H1 (cell line): ENCODE measurements at regions not wholly inside any gene's neighbourhood (a gene's known extent, or its start where the extent isn't known, plus 50 kb on each side); places are given as distances from the start of the nearest gene placed in this dataset.
A peak's percentile ranks its signal among the peaks of the same experiment; 100 is the strongest.

Experiments used
- CTCF ChIA-PET: fragments of 300-600 bp; sonication (Branson Sonifier 250); formaldehyde crosslinking; loops from one replicate; lab custom pipeline; 2021; ENCODE audit not compliant: partially characterized antibody; lab: Charles Lee
- POLR2A ChIA-PET: fragments of 300-600 bp; sonication (Branson Sonifier 250); formaldehyde crosslinking; loops from one replicate; lab custom pipeline; 2021; ENCODE audit warnings: inconsistent platforms; ENCODE audit not compliant: partially characterized antibody; lab: Charles Lee
- DNase-seq, 2 experiments: peaks; one replicate each; pipeline versions ENCODE4 v3.0.0 to v3.0.0-alpha.2; 2010 to 2022; ENCODE audit warnings: low spot score in 2 of 2, low read depth in 1 of 2, mixed read lengths in 1 of 2
- FAIRE-seq: peaks from 2 replicates; lab custom pipeline; 2011; peaks lifted over from hg19 to GRCh38; lab: Jason Lieb, UNC
- H2AFZ ChIP-seq: 2 replicates; pipeline ENCODE4 v1.8.1; 2012; ENCODE audit warnings: low read length, inconsistent platforms
- H2AK5ac ChIP-seq: 2 replicates; pipeline ENCODE4 v1.6.1; 2013; ENCODE audit warnings: low read depth, low read length
- H2BK120ac ChIP-seq: replicated peaks from 2 replicates; pipeline ENCODE3; 2013; ENCODE audit warnings: low read depth, low read length, inconsistent platforms
- H2BK12ac ChIP-seq: 2 replicates; pipeline ENCODE4 v1.6.1; 2013; ENCODE audit warnings: low read depth, low read length
- H2BK15ac ChIP-seq: 2 replicates; pipeline ENCODE4 v1.6.1; 2013; ENCODE audit warnings: low read length
- H2BK20ac ChIP-seq: 2 replicates; pipeline ENCODE4 v1.6.1; 2013; ENCODE audit warnings: low read length
- H2BK5ac ChIP-seq: 2 replicates; pipeline ENCODE4 v1.6.1; 2013; ENCODE audit warnings: low read depth, low read length
- H3K14ac ChIP-seq: 2 replicates; pipeline ENCODE4 v1.6.1; 2013; ENCODE audit warnings: inconsistent platforms; ENCODE audit not compliant: insufficient read length
- H3K18ac ChIP-seq: 2 replicates; pipeline ENCODE4 v1.6.1; 2013; ENCODE audit warnings: low read length; ENCODE audit errors: extremely low read depth
- H3K23ac ChIP-seq: 2 replicates; pipeline ENCODE4 v1.6.1; 2013; ENCODE audit warnings: inconsistent platforms; ENCODE audit not compliant: insufficient read length
- H3K23me2 ChIP-seq: 2 replicates; pipeline ENCODE4 v1.6.1; 2013; ENCODE audit warnings: low read depth, low read length
- H3K27ac ChIP-seq: 2 replicates; pipeline ENCODE4 v1.6.1; 2011; ENCODE audit warnings: low read depth, low read length, inconsistent platforms
- H3K27me3 ChIP-seq, 4 experiments: replicated peaks in 1 of 4; 1 replicate in 1 of 4; 2 replicates in 3 of 4; pipeline versions ENCODE4 v1.6.1 to v1.8.1; 2011 to 2013; ENCODE audit warnings: low read length in 3 of 4, mild to moderate bottlenecking in 3 of 4, inconsistent platforms in 2 of 4, mixed read lengths in 2 of 4, moderate library complexity in 1 of 4; ENCODE audit not compliant: control insufficient read depth in 3 of 4, insufficient read depth in 3 of 4; ENCODE audit errors: extremely low read depth in 1 of 4
- H3K36me3 ChIP-seq, 4 experiments: 2 replicates each; pipeline versions ENCODE4 v1.6.1 to v1.8.1; 2011 to 2013; ENCODE audit warnings: mild to moderate bottlenecking in 4 of 4, low read length in 3 of 4, moderate library complexity in 2 of 4, control low read depth in 1 of 4, inconsistent platforms in 1 of 4; ENCODE audit not compliant: insufficient read depth in 4 of 4, control insufficient read depth in 2 of 4
- H3K4ac ChIP-seq: replicated peaks from 2 replicates; pipeline ENCODE3; 2013; ENCODE audit warnings: low read length, low read depth, mixed read lengths, inconsistent platforms; ENCODE audit not compliant: insufficient read length
- H3K4me1 ChIP-seq, 4 experiments: replicated peaks in 1 of 4; 1 replicate in 1 of 4; 2 replicates in 3 of 4; pipeline versions ENCODE4 v1.6.1 to v1.8.1; 2011 to 2013; ENCODE audit warnings: low read length in 3 of 4, inconsistent platforms in 2 of 4, mixed read lengths in 1 of 4; ENCODE audit not compliant: insufficient read depth in 4 of 4, control insufficient read depth in 3 of 4
- H3K4me2 ChIP-seq, 2 experiments: 2 replicates each; pipeline versions ENCODE4 v1.6.1 to v1.8.1; 2011 to 2013; ENCODE audit warnings: low read depth in 2 of 2, low read length in 2 of 2, control low read depth in 1 of 2, inconsistent platforms in 1 of 2, mild to moderate bottlenecking in 1 of 2; ENCODE audit not compliant: insufficient read depth in 1 of 2
- H3K4me3 ChIP-seq, 4 experiments: fragments of 200-600, 300-600 bp in 1 of 4; sonication (generic), shearing (Covaris generic), sonication (Bioruptor Twin) in 1 of 4; 2 replicates each; pipeline versions ENCODE4 v1.5.1 to v1.8.1; 2011 to 2016; ENCODE audit warnings: low read length in 4 of 4, low read depth in 3 of 4, control low read depth in 2 of 4, inconsistent platforms in 2 of 4, mild to moderate bottlenecking in 2 of 4, mixed read lengths in 1 of 4, moderate library complexity in 1 of 4; ENCODE audit not compliant: insufficient read depth in 2 of 4; ENCODE audit errors: extremely low read depth in 1 of 4
- H3K56ac ChIP-seq: replicated peaks from 2 replicates; pipeline ENCODE3; 2013; ENCODE audit warnings: low read depth, mild to moderate bottlenecking, mixed read lengths, low read length, inconsistent platforms; ENCODE audit not compliant: insufficient read length
- H3K79me1 ChIP-seq: 2 replicates; pipeline ENCODE4 v1.6.1; 2013; ENCODE audit warnings: low read depth, low read length, control low read depth
- H3K79me2 ChIP-seq, 2 experiments: 2 replicates each; pipeline versions ENCODE4 v1.6.1 to v1.8.1; 2012 to 2013; ENCODE audit warnings: low read length in 2 of 2, mild to moderate bottlenecking in 2 of 2, inconsistent platforms in 1 of 2; ENCODE audit not compliant: insufficient read depth in 2 of 2, control insufficient read depth in 1 of 2
- H3K9ac ChIP-seq, 4 experiments: replicated peaks in 1 of 4; 1 replicate in 1 of 4; 2 replicates in 3 of 4; pipeline versions ENCODE4 v1.6.1 to v1.8.1; 2011 to 2013; ENCODE audit warnings: low read depth in 3 of 4, low read length in 3 of 4, control low read depth in 2 of 4, mild to moderate bottlenecking in 2 of 4, moderate library complexity in 2 of 4, inconsistent platforms in 1 of 4; ENCODE audit errors: extremely low read depth in 1 of 4
- H3K9me3 ChIP-seq, 2 experiments: 2 replicates each; pipeline versions ENCODE4 v1.6.1 to v1.8.1; 2012 to 2013; ENCODE audit warnings: mild to moderate bottlenecking in 2 of 2, moderate library complexity in 2 of 2, control low read depth in 1 of 2, inconsistent platforms in 1 of 2, low read depth in 1 of 2, low read length in 1 of 2, mixed read lengths in 1 of 2; ENCODE audit not compliant: insufficient read depth in 2 of 2
- H4K20me1 ChIP-seq, 2 experiments: replicated peaks in 1 of 2; 2 replicates each; pipeline versions ENCODE3 to v1.8.1; 2011 to 2013; ENCODE audit warnings: inconsistent platforms in 2 of 2, low read length in 2 of 2, mild to moderate bottlenecking in 1 of 2; ENCODE audit not compliant: insufficient read depth in 2 of 2, control insufficient read depth in 1 of 2
- H4K5ac ChIP-seq: 2 replicates; pipeline ENCODE4 v1.6.1; 2013; ENCODE audit warnings: low read length, low read depth, mixed read lengths, inconsistent platforms; ENCODE audit not compliant: insufficient read length
- H4K8ac ChIP-seq: 2 replicates; pipeline ENCODE4 v1.8.0; 2013; ENCODE audit warnings: mild to moderate bottlenecking, moderate library complexity, low read length, inconsistent platforms; ENCODE audit not compliant: insufficient read depth; ENCODE audit errors: extremely low read depth
- H4K91ac ChIP-seq: replicated peaks from 2 replicates; pipeline ENCODE3; 2013; ENCODE audit warnings: low read length, mixed read lengths, inconsistent platforms; ENCODE audit not compliant: insufficient read length
- ASH2L ChIP-seq: fragments of 200-600, 300-600 bp; sonication (generic); IDR thresholded peaks from one replicate; pipeline ENCODE4 v1.7.1; 2017; ENCODE audit warnings: low read length
- CBX5 ChIP-seq: fragments of 300-800, 300-1000 bp; sonication (generic); IDR thresholded peaks from 2 replicates; pipeline ENCODE4 v1.7.1; 2016; ENCODE audit warnings: antibody characterized with exemption, low read length, low read depth
- FOSL1 ChIP-seq: IDR thresholded peaks from 2 replicates; pipeline ENCODE4 v1.6.1; 2011; ENCODE audit warnings: mild to moderate bottlenecking, low read depth, low read length, moderate library complexity; ENCODE audit not compliant: insufficient read depth
- GABPA ChIP-seq: IDR thresholded peaks from 2 replicates; pipeline ENCODE4 v1.6.1; 2011; ENCODE audit warnings: mild to moderate bottlenecking, low read length, moderate library complexity, borderline replicate concordance; ENCODE audit not compliant: insufficient read depth
- HDAC2 ChIP-seq, 2 experiments: fragments of 300-600 bp in 1 of 2; sonication (generic) in 1 of 2; IDR thresholded peaks; 2 replicates each; pipeline ENCODE4 v1.6.1; 2011 to 2012; ENCODE audit warnings: low read depth in 2 of 2, low read length in 2 of 2, mild to moderate bottlenecking in 2 of 2, moderate library complexity in 2 of 2, borderline replicate concordance in 1 of 2, inconsistent platforms in 1 of 2
- HDAC6 ChIP-seq: IDR thresholded peaks from one replicate; pipeline ENCODE4 v1.7.1; 2012; ENCODE audit warnings: low read depth, mild to moderate bottlenecking, inconsistent platforms, low read length, moderate library complexity
- RBBP5 ChIP-seq: IDR thresholded peaks from 2 replicates; pipeline ENCODE4 v1.7.1; 2012; ENCODE audit warnings: low read depth, mild to moderate bottlenecking, inconsistent platforms, low read length, moderate library complexity, borderline replicate concordance
- SRF ChIP-seq: IDR thresholded peaks from 2 replicates; pipeline ENCODE4 v1.6.1; 2011; ENCODE audit warnings: mild to moderate bottlenecking, low read depth, low read length, moderate library complexity
- WGBS, 2 experiments: shearing (Covaris generic) in 1 of 2; methylation state at CpG; one replicate each; pipeline versions ENCODE4 v1.1.6 to v1.1.7; 2013 to 2015; ENCODE audit warnings: low lambda C conversion rate in 2 of 2, mixed read lengths in 2 of 2, inconsistent platforms in 1 of 2, low coverage in 1 of 2, missing lambda C conversion rate in 1 of 2; ENCODE audit not compliant: insufficient replicate concordance in 2 of 2, insufficient coverage in 1 of 2, insufficient read length in 1 of 2; ENCODE audit errors: extremely low coverage in 1 of 2, missing lambda C conversion rate in 1 of 2; 5-methylcytosine and 5-hydroxymethylcytosine counted together
- TF ChIP-seq, protein P1 (sequence below): IDR thresholded peaks from 2 replicates; pipeline ENCODE4 v1.6.1; 2011; ENCODE audit warnings: low read length, improper control_type of control experiment

DNA sequence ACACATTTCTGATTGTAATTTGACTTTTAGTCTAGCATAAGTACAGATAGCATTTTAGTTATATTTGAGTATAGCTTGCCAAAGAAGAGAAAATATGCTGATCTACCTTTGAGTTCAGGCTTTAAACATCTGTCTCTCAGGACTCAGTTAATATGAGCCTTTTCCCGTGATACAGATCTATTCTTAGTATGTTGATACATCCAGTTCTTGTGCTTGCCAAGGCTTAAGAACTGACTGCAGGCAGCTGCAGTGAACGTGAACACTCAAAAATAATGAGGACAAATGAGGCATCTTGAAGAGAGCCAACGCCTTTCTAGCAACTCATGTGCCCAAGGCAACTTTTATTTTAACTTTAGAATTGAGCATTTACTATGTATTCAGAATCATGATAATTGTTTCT, 325.5 kb downstream of the SI start:
- Histone ChIP-seq H3K27ac (no peak overlapping the region), H2AFZ (peak overlapping the region; percentile 11; the same call in 1 of the 2 replicates), H3K9me3 (no peaks in the 10 kb centered on the region), H2AK5ac (no peak overlapping the region), H2BK120ac (no peak overlapping the region), H2BK15ac (no peak overlapping the region), H3K18ac (no peak overlapping the region), H3K79me2 (no peaks in the 10 kb centered on the region), H4K5ac (no peak overlapping the region), H3K14ac (no peak overlapping the region), H2BK12ac (no peak overlapping the region), H3K4me2 (no peak overlapping the region), H3K36me3 (no peaks in the 10 kb centered on the region), H3K4me1 (no peaks in the 10 kb centered on the region), H2BK20ac (no peak overlapping the region), H3K4me3 (no peak overlapping the region), H4K91ac (no peak overlapping the region), H3K79me1 (no peaks in the 10 kb centered on the region), H3K23ac (no peak overlapping the region), H2BK5ac (no peak overlapping the region), H3K56ac (no peak overlapping the region), H3K9ac (no peak overlapping the region), H3K27me3 (no peaks in the 10 kb centered on the region), H4K20me1 (no peaks in the 10 kb centered on the region), H3K23me2 (no peaks in the 10 kb centered on the region), H4K8ac (no peak overlapping the region), H3K4ac (no peak overlapping the region)
- TF ChIP-seq HDAC2 (IDR thresholded peaks at IDR 0.05; ENCODE audit: borderline replicate concordance in 1 of 2, low read depth in 2 of 2, low read length in 2 of 2) (no peak), HDAC6 (no peak), GABPA (no peak), SRF (no peak), FOSL1 (no peak), RBBP5 (no peak), ASH2L (no peak), CBX5 (no peak)
- TF ChIP-seq, protein P1, sequence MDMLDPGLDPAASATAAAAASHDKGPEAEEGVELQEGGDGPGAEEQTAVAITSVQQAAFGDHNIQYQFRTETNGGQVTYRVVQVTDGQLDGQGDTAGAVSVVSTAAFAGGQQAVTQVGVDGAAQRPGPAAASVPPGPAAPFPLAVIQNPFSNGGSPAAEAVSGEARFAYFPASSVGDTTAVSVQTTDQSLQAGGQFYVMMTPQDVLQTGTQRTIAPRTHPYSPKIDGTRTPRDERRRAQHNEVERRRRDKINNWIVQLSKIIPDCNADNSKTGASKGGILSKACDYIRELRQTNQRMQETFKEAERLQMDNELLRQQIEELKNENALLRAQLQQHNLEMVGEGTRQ, result no peak
- DNase-seq (no peak), FAIRE-seq (no peak)
- ChIA-PET CTCF (no interaction called here), POLR2A (no interaction called here)
- 87% methylated on average over 3 of the region's 3 CpGs; no CpG with 5 or more reads in 1 of the 2 experiments for WGBS, 2 experiments
